CD14-positive monocyte (primary cell): ENCODE measurements at regions not wholly inside any gene's neighbourhood (a gene's known extent, or its start where the extent isn't known, plus 50 kb on each side); places are given as distances from the start of the nearest gene placed in this dataset.
"Not testable (repeated sequence)": the region's sequence is repeated elsewhere in the genome, so short reads cannot be mapped to it uniquely, and the experiment has no call there.

Experiments
- DNase-seq, 3 donors: peaks; one replicate each; pipeline ENCODE4 v3.0.0-alpha.2; 2011 to 2022
- H2AFZ ChIP-seq: 2 replicates; pipeline ENCODE4 v1.6.0; 2012; ENCODE audit warnings: mild to moderate bottlenecking, low read depth, low read length, inconsistent platforms; ENCODE audit not compliant: insufficient read depth, poor library complexity, severe bottlenecking
- H3K27ac ChIP-seq, 2 donors: 1 replicate in 1 of 2; 2 replicates in 1 of 2; pipeline ENCODE4 v1.5.1; 2012 to 2013; ENCODE audit warnings: low read length in 2 of 2, control low read depth in 1 of 2, inconsistent platforms in 1 of 2, low read depth in 1 of 2, mild to moderate bottlenecking in 1 of 2
- H3K27me3 ChIP-seq, 2 donors: one replicate each; pipeline versions ENCODE4 v1.6.0 to v1.6.1; 2011 to 2013; ENCODE audit warnings: low read length in 2 of 2; ENCODE audit not compliant: control insufficient read depth in 2 of 2, insufficient read depth in 2 of 2
- H3K36me3 ChIP-seq, 2 donors: replicated peaks in 1 of 2; 1 replicate in 1 of 2; 2 replicates in 1 of 2; pipeline versions ENCODE4 v1.5.1 to v1.6.1; 2012 to 2013; ENCODE audit warnings: low read length in 2 of 2, control low read depth in 1 of 2, inconsistent platforms in 1 of 2, mild to moderate bottlenecking in 1 of 2; ENCODE audit not compliant: insufficient read depth in 2 of 2, control insufficient read depth in 1 of 2
- H3K4me1 ChIP-seq, 2 donors: 1 replicate in 1 of 2; 2 replicates in 1 of 2; pipeline versions ENCODE4 v1.5.1 to v1.6.1; 2012 to 2013; ENCODE audit warnings: low read length in 2 of 2, control low read depth in 1 of 2, inconsistent platforms in 1 of 2, mild to moderate bottlenecking in 1 of 2, moderate library complexity in 1 of 2; ENCODE audit not compliant: insufficient read depth in 2 of 2, control insufficient read depth in 1 of 2
- H3K4me2 ChIP-seq: replicated peaks from 2 replicates; pipeline ENCODE3; 2012; ENCODE audit warnings: low read length, moderate library complexity, mild to moderate bottlenecking; ENCODE audit not compliant: poor library complexity, severe bottlenecking; ENCODE audit errors: extremely low read depth
- H3K4me3 ChIP-seq, 3 experiments: fragments of 200-600 bp in 1 of 3; sonication (generic) in 1 of 3; replicated peaks in 1 of 3; 1 replicate in 2 of 3; 2 replicates in 1 of 3; pipeline ENCODE4 v1.5.1; 2011 to 2013; ENCODE audit warnings: low read length in 3 of 3, mild to moderate bottlenecking in 3 of 3, control low read depth in 2 of 3, low read depth in 2 of 3, inconsistent platforms in 1 of 3, moderate library complexity in 1 of 3
- H3K79me2 ChIP-seq: 2 replicates; pipeline ENCODE4 v1.6.0; 2012; ENCODE audit warnings: mild to moderate bottlenecking, control low read depth, inconsistent platforms, low read length, moderate library complexity; ENCODE audit not compliant: insufficient read depth
- H3K9ac ChIP-seq: 2 replicates; pipeline ENCODE4 v1.6.0; 2017; ENCODE audit warnings: low read length, mild to moderate bottlenecking; ENCODE audit not compliant: insufficient read depth, poor library complexity, severe bottlenecking
- H3K9me3 ChIP-seq, 2 donors: replicated peaks in 1 of 2; 1 replicate in 1 of 2; 2 replicates in 1 of 2; pipeline versions ENCODE4 v1.5.1 to v1.6.1; 2012 to 2013; ENCODE audit warnings: low read length in 2 of 2, control low read depth in 1 of 2; ENCODE audit not compliant: control insufficient read depth in 1 of 2, insufficient read depth in 1 of 2
- H4K20me1 ChIP-seq: 2 replicates; pipeline ENCODE4 v1.6.0; 2012; ENCODE audit warnings: mild to moderate bottlenecking, low read length, control low read depth, moderate library complexity; ENCODE audit not compliant: insufficient read depth
- H3K27ac Mint-ChIP-seq, 7 donors: one replicate each; pipeline ENCODE4 v1.8.0; 2020; ENCODE audit warnings: mild to moderate bottlenecking in 7 of 7, mixed read lengths in 7 of 7, moderate library complexity in 6 of 7, inconsistent platforms in 2 of 7
- H3K27me3 Mint-ChIP-seq, 3 donors: one replicate each; pipeline ENCODE4 v1.8.0; 2021 to 2022; ENCODE audit warnings: low read depth in 3 of 3, mild to moderate bottlenecking in 3 of 3, mixed read lengths in 3 of 3, moderate library complexity in 3 of 3, inconsistent platforms in 1 of 3
- H3K36me3 Mint-ChIP-seq, 2 donors: one replicate each; pipeline ENCODE4 v1.8.0; 2020; ENCODE audit warnings: mixed read lengths in 2 of 2, inconsistent platforms in 1 of 2, mild to moderate bottlenecking in 1 of 2
- H3K4me1 Mint-ChIP-seq: one replicate; pipeline ENCODE4 v1.8.0; 2020; ENCODE audit warnings: mild to moderate bottlenecking, mixed read lengths
- H3K4me3 Mint-ChIP-seq, 2 donors: one replicate each; pipeline ENCODE4 v1.8.0; 2020; ENCODE audit warnings: mild to moderate bottlenecking in 2 of 2, mixed read lengths in 2 of 2, moderate library complexity in 1 of 2
- H3K9me3 Mint-ChIP-seq, 7 donors: one replicate each; pipeline ENCODE4 v1.8.0; 2020 to 2022; ENCODE audit warnings: mixed read lengths in 7 of 7, mild to moderate bottlenecking in 6 of 7, moderate library complexity in 6 of 7, inconsistent platforms in 2 of 7
- CTCF ChIP-seq: fragments of 200-600 bp; IDR thresholded peaks from one replicate; pipeline ENCODE4 v1.8.0; 2022; ENCODE audit warnings: antibody characterized with exemption, mild to moderate bottlenecking
- WGBS: methylation state at CpG from one replicate; pipeline ENCODE4 v1.1.5; 2013; ENCODE audit warnings: missing lambda C conversion rate; ENCODE audit not compliant: insufficient coverage; 5-methylcytosine and 5-hydroxymethylcytosine counted together
- intact Hi-C, 2 donors: fragments of 100-400 bp; cut with micrococcal nuclease; formaldehyde crosslinking; loops; one replicate each; pipeline versions ENCODE4 v1.15.0 to v1.15.1; 2023

DNA sequence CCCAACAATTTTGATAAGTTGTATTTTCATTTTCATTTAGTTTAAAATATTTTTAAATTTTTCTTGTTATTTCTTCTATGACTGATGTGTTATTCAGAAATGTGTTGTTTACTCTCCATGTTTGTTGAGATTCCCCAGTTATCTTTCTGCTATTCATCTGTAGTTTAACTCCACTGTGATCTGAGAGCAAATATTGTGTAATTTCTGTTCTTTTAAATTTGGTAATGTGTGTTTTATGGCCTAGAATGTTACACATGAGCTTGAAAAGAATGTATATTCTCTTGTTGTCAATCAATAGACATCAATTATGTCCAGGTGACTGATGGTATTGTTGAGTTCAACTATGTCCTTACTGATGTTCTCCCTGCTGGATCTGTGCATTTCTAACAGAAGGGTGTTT lies 188.2 kb downstream of the CYP26B1 start:
- H3K4me1 Mint-ChIP-seq = no peaks in the 10 kb centered on the region
- Histone ChIP-seq H3K4me2 (no peak overlapping the region), H3K36me3 (no peaks in the 10 kb centered on the region), H3K9me3 (peaks cover 0 to 15% of the 10 kb centered on the region in 2 donors), H3K4me3 (no peak overlapping the region), H3K9ac (no peak overlapping the region), H2AFZ (no peak overlapping the region), H3K27ac (no peak overlapping the region), H3K4me1 (no peaks in the 10 kb centered on the region), H3K27me3 (no peaks in the 10 kb centered on the region), H3K79me2 (no peaks in the 10 kb centered on the region), H4K20me1 (no peaks in the 10 kb centered on the region)
- H3K4me3 Mint-ChIP-seq = no peak overlapping the region
- no peak for DNase-seq
- peaks cover 6 to 30% (median 23%) of the 10 kb centered on the region in 7 donors for H3K9me3 Mint-ChIP-seq
- H3K27ac Mint-ChIP-seq = no peak overlapping the region
- H3K27me3 Mint-ChIP-seq = peaks cover 0 to 2% (median 0%) of the 10 kb centered on the region in 3 donors
- no peak for TF ChIP-seq CTCF
- intact Hi-C loops = no loop called here
- H3K36me3 Mint-ChIP-seq = no peaks in the 10 kb centered on the region

DNA sequence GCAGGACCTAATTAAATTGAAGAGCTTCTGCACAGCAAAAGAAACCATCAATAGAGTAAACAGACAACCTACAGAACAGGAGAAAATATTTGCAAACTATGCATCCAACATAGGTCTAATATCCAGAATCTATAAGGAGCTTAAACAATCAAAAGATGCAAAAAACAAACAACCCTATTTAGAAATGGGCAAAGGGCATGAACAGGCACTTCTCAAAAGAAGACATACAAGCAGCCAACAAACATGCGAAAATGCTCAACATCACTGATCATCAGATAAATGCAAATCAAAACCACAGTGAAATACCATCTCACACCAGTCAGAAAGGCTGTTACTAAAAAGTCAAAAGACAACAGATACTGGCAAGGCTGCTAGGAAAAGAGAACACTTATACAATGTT lies 189.2 kb downstream of the CYP26B1 start:
- H3K27me3 Mint-ChIP-seq, intact Hi-C loops, H3K9ac ChIP-seq, H3K36me3 ChIP-seq, H3K36me3 Mint-ChIP-seq, H2AFZ ChIP-seq, H3K27me3 ChIP-seq, H3K4me3 ChIP-seq, H3K27ac Mint-ChIP-seq, DNase-seq, H4K20me1 ChIP-seq, H3K79me2 ChIP-seq, H3K4me2 ChIP-seq, H3K4me3 Mint-ChIP-seq, H3K4me1 ChIP-seq, H3K4me1 Mint-ChIP-seq, H3K27ac ChIP-seq: not testable (repeated sequence)
- H3K9me3 ChIP-seq = peaks cover 0 to 15% of the 10 kb centered on the region in 2 donors
- H3K9me3 Mint-ChIP-seq = peaks cover 6 to 31% (median 23%) of the 10 kb centered on the region in 7 donors
- WGBS = no CpG with 5 or more reads among the region's 1 CpG
